HFF-Myc (cell line): ENCODE measurements at regions not wholly inside any gene's neighbourhood (a gene's known extent, or its start where the extent isn't known, plus 50 kb on each side); places are given as distances from the start of the nearest gene placed in this dataset.

Experiments
- DNase-seq: peaks from one replicate; pipeline ENCODE4 v3.0.0-alpha.2; 2011; ENCODE audit warnings: low read depth; ENCODE audit errors: extremely low read depth
- H3K4me3 ChIP-seq: replicated peaks from 2 replicates; pipeline ENCODE4 v1.5.1; 2011; ENCODE audit warnings: low read depth, mild to moderate bottlenecking, control low read depth, low read length
- TF ChIP-seq, protein P1 (sequence below): IDR thresholded peaks from 2 replicates; pipeline ENCODE4 v1.5.1; 2012; ENCODE audit warnings: mild to moderate bottlenecking, low read depth, low read length, control low read depth; ENCODE audit errors: missing control alignments

DNA sequence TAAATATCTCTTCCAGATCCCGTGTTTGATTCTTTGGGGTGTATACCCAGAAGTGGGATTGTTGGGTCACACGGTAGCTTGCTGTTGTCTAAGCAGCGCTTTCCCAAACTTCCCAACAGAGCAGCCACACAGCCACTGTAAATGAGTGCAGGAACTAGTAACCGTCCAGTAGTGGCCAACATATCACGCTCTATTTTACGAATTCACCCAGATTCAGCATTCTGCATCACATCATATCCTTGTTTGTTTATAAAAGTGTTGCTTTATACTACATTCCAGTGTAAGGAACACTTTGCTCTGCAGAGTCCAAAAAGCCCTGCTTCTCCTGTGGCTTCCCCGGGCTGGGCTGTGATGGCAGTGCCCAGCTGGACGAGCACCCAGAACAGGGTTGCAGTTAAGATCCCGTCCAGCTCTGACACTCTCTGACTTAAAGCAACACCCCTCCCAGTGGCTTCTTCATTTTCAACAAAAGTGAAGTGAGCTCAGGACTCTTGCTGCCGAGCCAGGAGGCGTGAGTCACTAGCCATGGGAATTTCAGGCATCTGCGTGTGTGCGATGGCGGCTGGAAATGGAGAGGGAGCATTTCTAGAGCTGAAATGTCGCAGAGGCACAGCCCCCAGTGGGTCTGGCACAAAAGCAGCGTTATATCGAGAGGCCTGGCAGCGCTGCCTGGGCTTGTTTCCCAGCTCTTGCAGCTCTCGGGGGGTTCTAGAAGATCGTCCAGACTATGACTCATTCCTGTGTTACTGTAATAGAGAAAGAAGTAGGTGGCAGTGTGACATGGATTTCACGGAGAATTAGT, 216.3 kb upstream of the ECI2 start:
- DNase-seq, result no peak
- TF ChIP-seq, protein P1, sequence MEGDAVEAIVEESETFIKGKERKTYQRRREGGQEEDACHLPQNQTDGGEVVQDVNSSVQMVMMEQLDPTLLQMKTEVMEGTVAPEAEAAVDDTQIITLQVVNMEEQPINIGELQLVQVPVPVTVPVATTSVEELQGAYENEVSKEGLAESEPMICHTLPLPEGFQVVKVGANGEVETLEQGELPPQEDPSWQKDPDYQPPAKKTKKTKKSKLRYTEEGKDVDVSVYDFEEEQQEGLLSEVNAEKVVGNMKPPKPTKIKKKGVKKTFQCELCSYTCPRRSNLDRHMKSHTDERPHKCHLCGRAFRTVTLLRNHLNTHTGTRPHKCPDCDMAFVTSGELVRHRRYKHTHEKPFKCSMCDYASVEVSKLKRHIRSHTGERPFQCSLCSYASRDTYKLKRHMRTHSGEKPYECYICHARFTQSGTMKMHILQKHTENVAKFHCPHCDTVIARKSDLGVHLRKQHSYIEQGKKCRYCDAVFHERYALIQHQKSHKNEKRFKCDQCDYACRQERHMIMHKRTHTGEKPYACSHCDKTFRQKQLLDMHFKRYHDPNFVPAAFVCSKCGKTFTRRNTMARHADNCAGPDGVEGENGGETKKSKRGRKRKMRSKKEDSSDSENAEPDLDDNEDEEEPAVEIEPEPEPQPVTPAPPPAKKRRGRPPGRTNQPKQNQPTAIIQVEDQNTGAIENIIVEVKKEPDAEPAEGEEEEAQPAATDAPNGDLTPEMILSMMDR, result no peak
- H3K4me3 ChIP-seq, result peak overlapping the region; percentile 26

DNA sequence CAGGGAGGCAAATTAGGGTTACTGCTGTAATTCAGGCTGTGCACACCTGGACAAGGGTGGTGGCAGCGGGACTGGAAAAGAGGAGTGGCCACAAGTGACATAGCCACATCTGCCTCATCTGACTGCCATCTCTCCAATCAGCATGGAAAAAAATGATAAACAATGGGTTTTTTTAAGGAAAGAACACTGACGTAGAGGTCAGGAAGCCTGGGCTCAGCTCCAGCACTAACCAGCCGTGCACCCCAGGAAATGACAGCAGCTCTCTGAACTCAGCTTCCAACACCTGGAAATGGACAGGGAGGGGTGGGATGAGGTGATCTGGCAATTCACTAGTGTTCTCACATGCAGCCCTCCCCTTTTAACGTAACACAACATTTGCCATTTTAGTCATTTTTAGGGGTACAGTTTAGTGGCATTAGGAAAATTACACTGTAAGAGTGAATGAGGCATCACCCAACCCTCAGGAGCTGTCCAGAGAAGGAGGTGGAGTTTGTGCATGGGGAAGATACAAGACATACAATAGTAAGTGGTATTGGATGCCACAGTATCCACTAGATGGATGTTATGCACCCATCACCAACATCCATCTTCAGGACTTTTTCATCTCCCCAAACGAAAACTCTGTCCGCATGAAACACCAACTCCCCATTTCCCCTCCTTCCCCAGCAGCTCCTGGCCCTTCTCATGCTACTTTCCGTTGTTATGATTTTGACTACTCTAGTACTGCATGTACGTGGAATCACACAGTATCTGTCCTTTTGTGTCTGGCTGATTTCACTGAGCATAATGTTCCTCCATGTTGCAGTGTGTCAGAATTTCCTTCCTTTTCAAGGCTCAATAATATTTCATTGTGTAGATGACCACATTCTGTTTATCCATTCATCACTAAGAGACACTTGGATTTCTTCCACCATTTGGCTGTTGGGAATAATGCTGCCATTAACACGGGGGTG, 215.5 kb upstream of the ECI2 start:
- no peak for DNase-seq
- TF ChIP-seq, protein P1, result no peak
- no peak overlapping the region for H3K4me3 ChIP-seq

DNA sequence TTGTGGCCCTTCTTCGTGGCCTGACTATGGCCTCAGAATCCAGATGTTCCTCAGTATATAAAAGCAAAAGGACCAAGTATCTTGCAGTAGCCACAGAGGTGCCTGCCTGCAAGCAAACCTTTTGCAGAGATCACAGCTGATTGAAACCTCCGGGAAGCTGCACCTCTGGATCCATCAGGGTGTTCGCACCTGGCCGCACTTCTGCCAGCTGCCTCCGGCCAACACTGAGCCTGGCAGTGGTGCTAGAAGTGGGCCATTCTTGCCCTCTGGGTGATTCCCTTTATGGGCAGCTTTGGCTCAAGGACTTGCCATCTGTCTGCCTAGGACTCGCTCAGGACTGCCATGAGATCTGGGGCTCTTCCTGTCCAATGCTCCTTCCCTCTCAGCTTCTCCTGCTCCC, 214.6 kb upstream of the ECI2 start:
- TF ChIP-seq, protein P1, result no peak
- DNase-seq, result no peak
- H3K4me3 ChIP-seq, result no peak overlapping the region

DNA sequence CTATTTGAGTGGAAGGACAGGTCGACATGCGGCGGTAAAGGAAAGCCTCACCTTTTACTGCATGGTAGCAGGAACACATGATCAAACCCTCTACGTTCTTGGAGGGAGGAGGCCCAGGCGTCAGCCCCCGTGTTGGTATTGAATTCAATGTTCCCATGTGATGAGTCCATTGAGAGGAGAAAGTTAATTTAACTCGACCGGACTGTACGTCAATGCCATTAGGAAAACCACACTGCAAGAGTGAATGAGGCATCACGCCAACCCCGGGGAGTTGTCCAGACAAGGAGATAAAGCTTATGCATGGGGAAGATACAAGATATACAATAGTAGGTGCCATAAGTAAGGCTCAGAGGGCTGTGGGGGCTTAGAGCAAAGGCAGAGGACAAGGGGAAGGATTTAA, 213.9 kb upstream of the ECI2 start:
- H3K4me3 ChIP-seq, result no peak overlapping the region
- DNase-seq, result no peak
- TF ChIP-seq, protein P1, result no peak

DNA sequence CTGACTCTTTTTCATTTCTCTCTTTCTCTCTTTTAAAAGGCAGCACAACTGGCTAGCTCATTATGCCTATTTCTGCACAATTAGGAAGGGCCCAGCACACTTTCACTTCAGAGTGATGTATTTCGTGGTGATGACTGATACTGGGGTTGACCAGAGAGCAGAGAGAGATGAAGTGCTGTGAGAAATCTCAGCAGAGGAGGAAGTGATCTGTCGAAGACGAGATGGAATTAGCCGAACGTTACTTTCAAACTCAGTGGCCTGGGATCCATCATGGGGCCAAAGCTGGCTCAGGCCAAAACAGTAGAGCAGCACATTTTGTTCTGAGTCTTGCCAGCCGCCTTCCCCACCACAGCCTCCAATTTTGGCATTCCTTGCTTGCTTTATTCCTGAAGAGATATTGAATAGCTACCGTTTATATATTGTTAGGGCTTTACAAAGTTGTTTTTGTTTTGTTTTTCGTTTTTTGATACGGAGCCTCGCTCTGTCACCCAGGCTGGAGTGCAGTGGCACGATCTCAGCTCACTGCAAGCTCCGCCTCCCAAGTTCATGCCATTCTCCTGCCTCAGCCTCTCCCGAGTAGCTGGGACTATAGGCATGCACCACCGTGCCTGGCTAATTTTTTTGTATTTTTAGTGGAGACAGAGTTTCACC, 213.2 kb upstream of the ECI2 start:
- TF ChIP-seq, protein P1, result no peak
- H3K4me3 ChIP-seq, result no peak overlapping the region
- no peak for DNase-seq

DNA sequence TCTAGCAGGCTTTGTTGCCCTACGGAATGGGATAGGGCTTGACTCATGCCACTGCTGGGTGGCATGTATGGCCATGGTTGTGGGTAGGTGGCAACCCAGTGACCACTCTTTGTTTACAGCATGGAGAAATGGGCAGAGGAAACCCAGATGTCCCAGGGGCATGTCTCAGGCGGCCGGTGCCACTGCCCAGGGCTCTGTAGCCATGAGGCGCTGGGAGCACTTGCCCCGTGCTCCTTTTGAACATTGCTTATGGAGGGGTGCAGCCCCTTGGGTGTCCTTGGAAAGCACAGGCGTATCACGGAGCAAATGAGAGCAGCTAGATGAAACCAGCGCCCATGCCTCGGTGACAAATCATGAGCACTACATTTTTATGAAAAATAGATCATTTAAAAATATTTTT, 212.5 kb upstream of the ECI2 start:
- TF ChIP-seq, protein P1, result no peak
- no peak overlapping the region for H3K4me3 ChIP-seq
- DNase-seq, result no peak
